ENCODE measurements at regions not wholly inside any gene's neighbourhood (a gene's known extent, or its start where the extent isn't known, plus 50 kb on each side); places are given as distances from the start of the nearest gene placed in this dataset.

DNA sequence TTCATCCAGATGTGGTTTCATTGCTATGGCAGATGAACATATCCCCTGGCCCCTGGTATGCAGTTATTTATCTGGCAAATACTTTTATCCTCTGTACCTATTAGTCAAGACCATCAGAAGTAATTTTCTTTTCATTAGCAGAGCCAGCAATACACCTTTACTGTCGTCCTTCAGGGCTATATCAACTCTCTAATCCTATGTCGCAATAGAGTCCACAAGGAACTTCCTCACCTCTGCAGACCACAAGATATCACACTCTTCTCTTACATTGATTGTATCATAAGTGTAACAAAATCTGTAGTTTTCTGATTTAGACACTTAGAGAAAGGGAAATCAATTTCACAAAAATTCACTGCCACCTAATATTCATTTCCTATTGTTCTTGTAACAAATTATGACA, 252.9 kb upstream of the DCC start (continued):
- TF ChIP-seq CREB1 (CRISPR knock-in tag; IDR thresholded peaks at IDR 0.05) = no peak
- TF ChIP-seq, protein P1, sequence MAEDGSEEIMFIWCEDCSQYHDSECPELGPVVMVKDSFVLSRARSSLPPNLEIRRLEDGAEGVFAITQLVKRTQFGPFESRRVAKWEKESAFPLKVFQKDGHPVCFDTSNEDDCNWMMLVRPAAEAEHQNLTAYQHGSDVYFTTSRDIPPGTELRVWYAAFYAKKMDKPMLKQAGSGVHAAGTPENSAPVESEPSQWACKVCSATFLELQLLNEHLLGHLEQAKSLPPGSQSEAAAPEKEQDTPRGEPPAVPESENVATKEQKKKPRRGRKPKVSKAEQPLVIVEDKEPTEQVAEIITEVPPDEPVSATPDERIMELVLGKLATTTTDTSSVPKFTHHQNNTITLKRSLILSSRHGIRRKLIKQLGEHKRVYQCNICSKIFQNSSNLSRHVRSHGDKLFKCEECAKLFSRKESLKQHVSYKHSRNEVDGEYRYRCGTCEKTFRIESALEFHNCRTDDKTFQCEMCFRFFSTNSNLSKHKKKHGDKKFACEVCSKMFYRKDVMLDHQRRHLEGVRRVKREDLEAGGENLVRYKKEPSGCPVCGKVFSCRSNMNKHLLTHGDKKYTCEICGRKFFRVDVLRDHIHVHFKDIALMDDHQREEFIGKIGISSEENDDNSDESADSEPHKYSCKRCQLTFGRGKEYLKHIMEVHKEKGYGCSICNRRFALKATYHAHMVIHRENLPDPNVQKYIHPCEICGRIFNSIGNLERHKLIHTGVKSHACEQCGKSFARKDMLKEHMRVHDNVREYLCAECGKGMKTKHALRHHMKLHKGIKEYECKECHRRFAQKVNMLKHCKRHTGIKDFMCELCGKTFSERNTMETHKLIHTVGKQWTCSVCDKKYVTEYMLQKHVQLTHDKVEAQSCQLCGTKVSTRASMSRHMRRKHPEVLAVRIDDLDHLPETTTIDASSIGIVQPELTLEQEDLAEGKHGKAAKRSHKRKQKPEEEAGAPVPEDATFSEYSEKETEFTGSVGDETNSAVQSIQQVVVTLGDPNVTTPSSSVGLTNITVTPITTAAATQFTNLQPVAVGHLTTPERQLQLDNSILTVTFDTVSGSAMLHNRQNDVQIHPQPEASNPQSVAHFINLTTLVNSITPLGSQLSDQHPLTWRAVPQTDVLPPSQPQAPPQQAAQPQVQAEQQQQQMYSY (CRISPR knock-in tag; IDR thresholded peaks at IDR 0.05) = no peak
- TF ChIP-seq, protein P2, sequence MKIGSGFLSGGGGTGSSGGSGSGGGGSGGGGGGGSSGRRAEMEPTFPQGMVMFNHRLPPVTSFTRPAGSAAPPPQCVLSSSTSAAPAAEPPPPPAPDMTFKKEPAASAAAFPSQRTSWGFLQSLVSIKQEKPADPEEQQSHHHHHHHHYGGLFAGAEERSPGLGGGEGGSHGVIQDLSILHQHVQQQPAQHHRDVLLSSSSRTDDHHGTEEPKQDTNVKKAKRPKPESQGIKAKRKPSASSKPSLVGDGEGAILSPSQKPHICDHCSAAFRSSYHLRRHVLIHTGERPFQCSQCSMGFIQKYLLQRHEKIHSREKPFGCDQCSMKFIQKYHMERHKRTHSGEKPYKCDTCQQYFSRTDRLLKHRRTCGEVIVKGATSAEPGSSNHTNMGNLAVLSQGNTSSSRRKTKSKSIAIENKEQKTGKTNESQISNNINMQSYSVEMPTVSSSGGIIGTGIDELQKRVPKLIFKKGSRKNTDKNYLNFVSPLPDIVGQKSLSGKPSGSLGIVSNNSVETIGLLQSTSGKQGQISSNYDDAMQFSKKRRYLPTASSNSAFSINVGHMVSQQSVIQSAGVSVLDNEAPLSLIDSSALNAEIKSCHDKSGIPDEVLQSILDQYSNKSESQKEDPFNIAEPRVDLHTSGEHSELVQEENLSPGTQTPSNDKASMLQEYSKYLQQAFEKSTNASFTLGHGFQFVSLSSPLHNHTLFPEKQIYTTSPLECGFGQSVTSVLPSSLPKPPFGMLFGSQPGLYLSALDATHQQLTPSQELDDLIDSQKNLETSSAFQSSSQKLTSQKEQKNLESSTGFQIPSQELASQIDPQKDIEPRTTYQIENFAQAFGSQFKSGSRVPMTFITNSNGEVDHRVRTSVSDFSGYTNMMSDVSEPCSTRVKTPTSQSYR (CRISPR knock-in tag; IDR thresholded peaks at IDR 0.05) = no peak

DNA sequence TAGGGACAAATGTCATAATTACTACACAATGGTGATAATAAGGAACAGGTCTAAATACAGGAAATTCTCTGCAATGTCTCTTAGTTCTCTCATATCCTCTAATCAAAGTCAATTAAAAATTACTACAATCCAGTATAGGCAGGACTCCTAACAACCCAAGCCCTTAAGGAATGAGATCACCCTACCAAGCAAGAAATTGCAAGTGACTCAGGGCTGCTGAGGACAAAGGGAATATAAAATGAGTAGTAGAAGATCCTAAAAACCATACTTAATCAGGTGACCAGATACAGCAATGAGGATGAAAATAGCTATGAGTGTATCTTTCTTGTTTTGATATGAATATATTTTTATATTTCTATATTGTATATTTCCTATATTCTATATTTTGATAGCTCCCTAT, 250.0 kb upstream of the DCC start:
- ATAC-seq (no peak), DNase-seq (ENCODE audit: low spot score) (no peak)
- H3K27ac Mint-ChIP-seq = no peak overlapping the region
- H3K36me3 Mint-ChIP-seq = no peaks in the 10 kb centered on the region
- CTCF ChIA-PET = no interaction called here
- H3K9me3 Mint-ChIP-seq = peaks cover 5% of the 10 kb centered on the region; the same call in 1 of the 2 replicates
- H3K27me3 Mint-ChIP-seq (ENCODE audit: low read depth) = no peaks in the 10 kb centered on the region
- TF ChIP-seq SOX15 (CRISPR knock-in tag; IDR thresholded peaks at IDR 0.05) (no peak), FOXP1 (CRISPR knock-in tag; IDR thresholded peaks at IDR 0.05; ENCODE audit: borderline replicate concordance) (no peak)
- TF ChIP-seq, protein P3, sequence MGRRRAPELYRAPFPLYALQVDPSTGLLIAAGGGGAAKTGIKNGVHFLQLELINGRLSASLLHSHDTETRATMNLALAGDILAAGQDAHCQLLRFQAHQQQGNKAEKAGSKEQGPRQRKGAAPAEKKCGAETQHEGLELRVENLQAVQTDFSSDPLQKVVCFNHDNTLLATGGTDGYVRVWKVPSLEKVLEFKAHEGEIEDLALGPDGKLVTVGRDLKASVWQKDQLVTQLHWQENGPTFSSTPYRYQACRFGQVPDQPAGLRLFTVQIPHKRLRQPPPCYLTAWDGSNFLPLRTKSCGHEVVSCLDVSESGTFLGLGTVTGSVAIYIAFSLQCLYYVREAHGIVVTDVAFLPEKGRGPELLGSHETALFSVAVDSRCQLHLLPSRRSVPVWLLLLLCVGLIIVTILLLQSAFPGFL (CRISPR knock-in tag; IDR thresholded peaks at IDR 0.05; ENCODE audit: borderline replicate concordance) = no peak
- POLR2A ChIA-PET = no interaction called here
- no peaks in the 10 kb centered on the region for H3K4me1 Mint-ChIP-seq
- H3K4me3 Mint-ChIP-seq = no peak overlapping the region

DNA sequence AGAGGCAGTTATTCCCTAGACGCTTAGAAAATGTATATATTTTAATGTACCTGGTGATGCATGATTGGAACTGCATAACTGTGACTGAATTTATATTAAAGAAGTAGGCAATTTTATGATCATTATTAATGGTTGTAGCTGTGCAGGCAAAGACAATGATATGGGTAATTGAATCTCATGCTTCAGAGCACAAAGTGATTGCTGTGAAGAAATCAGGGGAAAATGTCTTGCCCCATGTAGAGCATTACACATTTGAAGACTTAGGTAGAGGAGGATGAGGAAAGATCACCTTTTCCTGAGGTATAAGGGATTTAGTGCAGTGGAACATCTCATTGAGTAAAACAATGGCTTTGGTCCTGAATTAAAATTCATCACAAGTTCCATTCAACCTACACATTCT, 246.8 kb upstream of the DCC start:
- Mint-ChIP-seq H3K9me3 (peaks cover 5% of the 10 kb centered on the region; the same call in 1 of the 2 replicates), H3K27me3 (ENCODE audit: low read depth) (no peaks in the 10 kb centered on the region), H3K27ac (no peak overlapping the region), H3K4me1 (no peaks in the 10 kb centered on the region), H3K36me3 (no peaks in the 10 kb centered on the region), H3K4me3 (no peak overlapping the region)
- DNase-seq (ENCODE audit: low spot score) (no peak), ATAC-seq (no peak)
- TF ChIP-seq NR2C2 (CRISPR knock-in tag; IDR thresholded peaks at IDR 0.05) (no peak), SOX15 (CRISPR knock-in tag; IDR thresholded peaks at IDR 0.05) (no peak), HMGA2 (CRISPR knock-in tag; IDR thresholded peaks at IDR 0.05) (no peak), PRRX2 (CRISPR knock-in tag; IDR thresholded peaks at IDR 0.05) (no peak), TCF7 (CRISPR knock-in tag; IDR thresholded peaks at IDR 0.05; ENCODE audit: low read depth) (no peak), MYBL2 (CRISPR knock-in tag; IDR thresholded peaks at IDR 0.05) (no peak), FOXP1 (CRISPR knock-in tag; IDR thresholded peaks at IDR 0.05; ENCODE audit: borderline replicate concordance) (no peak)
- TF ChIP-seq, protein P4, sequence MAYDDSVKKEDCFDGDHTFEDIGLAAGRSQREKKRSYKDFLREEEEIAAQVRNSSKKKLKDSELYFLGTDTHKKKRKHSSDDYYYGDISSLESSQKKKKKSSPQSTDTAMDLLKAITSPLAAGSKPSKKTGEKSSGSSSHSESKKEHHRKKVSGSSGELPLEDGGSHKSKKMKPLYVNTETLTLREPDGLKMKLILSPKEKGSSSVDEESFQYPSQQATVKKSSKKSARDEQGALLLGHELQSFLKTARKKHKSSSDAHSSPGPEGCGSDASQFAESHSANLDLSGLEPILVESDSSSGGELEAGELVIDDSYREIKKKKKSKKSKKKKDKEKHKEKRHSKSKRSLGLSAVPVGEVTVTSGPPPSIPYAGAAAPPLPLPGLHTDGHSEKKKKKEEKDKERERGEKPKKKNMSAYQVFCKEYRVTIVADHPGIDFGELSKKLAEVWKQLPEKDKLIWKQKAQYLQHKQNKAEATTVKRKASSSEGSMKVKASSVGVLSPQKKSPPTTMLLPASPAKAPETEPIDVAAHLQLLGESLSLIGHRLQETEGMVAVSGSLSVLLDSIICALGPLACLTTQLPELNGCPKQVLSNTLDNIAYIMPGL (CRISPR knock-in tag; IDR thresholded peaks at IDR 0.05) = no peak
- TF ChIP-seq, protein P5, sequence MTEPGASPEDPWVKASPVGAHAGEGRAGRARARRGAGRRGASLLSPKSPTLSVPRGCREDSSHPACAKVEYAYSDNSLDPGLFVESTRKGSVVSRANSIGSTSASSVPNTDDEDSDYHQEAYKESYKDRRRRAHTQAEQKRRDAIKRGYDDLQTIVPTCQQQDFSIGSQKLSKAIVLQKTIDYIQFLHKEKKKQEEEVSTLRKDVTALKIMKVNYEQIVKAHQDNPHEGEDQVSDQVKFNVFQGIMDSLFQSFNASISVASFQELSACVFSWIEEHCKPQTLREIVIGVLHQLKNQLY (CRISPR knock-in tag; IDR thresholded peaks at IDR 0.05) = no peak
- TF ChIP-seq, protein P6, sequence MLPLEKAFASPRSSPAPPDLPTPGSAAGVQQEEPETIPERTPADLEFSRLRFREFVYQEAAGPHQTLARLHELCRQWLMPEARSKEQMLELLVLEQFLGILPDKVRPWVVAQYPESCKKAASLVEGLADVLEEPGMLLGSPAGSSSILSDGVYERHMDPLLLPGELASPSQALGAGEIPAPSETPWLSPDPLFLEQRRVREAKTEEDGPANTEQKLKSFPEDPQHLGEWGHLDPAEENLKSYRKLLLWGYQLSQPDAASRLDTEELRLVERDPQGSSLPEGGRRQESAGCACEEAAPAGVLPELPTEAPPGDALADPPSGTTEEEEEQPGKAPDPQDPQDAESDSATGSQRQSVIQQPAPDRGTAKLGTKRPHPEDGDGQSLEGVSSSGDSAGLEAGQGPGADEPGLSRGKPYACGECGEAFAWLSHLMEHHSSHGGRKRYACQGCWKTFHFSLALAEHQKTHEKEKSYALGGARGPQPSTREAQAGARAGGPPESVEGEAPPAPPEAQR (CRISPR knock-in tag; IDR thresholded peaks at IDR 0.05) = no peak
- ChIA-PET POLR2A (no interaction called here), CTCF (no interaction called here)
